ENCODE measurements at regions not wholly inside any gene's neighbourhood (a gene's known extent, or its start where the extent isn't known, plus 50 kb on each side); places are given as distances from the start of the nearest gene placed in this dataset.
"Not testable (repeated sequence)": the region's sequence is repeated elsewhere in the genome, so short reads cannot be mapped to it uniquely, and the experiment has no call there.

DNA sequence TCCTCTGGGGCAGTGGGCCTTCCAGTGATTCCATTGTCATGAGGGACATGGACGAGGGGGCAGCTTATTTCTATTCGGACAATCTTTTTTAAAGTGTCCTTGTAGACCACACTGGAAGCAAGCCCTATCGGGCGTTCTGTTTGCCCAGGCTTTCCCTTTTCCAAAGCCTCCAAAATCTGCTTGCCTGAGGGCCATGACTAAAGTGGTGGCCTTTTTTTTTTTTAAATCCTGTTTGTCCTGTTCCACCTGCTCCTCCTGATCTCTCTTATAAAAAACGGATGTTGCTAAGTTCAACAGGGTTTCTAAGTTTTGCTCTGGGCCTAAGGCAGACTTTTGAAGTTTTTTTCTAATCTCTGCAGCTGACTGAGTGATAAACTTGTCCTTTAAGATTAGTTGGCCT lies 1380.1 kb downstream of the SI start:
- H3K79me2 ChIP-seq (ENCODE audit: control insufficient read depth, insufficient read depth, low read length); H3K9me3 ChIP-seq (replicated peaks; ENCODE audit: control insufficient read depth, insufficient read depth, low read depth, low read length); BruUV-seq (replicated peaks); H2AFZ ChIP-seq (ENCODE audit: low read depth, low read length); H3K4me2 ChIP-seq (ENCODE audit: insufficient read depth, low read length); intact Hi-C loops (cut with micrococcal nuclease); H3K4me1 ChIP-seq (replicated peaks in 1 of 2; ENCODE audit: control insufficient read depth in 2 of 2, insufficient read depth in 2 of 2, low read length in 2 of 2); H3K4me3 ChIP-seq; POLR2A ChIA-PET; DNase-seq (ENCODE audit: extremely low read depth in 1 of 4, low spot score in 3 of 4); ATAC-seq; H3K36me3 ChIP-seq (ENCODE audit: control insufficient read depth, insufficient read depth, low read length); FAIRE-seq; H3K27me3 ChIP-seq (ENCODE audit: control insufficient read depth in 2 of 2, insufficient read depth in 2 of 2, low read length in 2 of 2); H4K20me1 ChIP-seq (replicated peaks; ENCODE audit: control insufficient read depth, insufficient read depth, low read length); in situ Hi-C loops (cut with MboI); CTCF ChIA-PET (ENCODE audit: low intra/inter-chr PET ratio); H3K9ac ChIP-seq (ENCODE audit: insufficient read depth in 1 of 2, low read depth in 2 of 2, low read length in 2 of 2); H3K9me1 ChIP-seq (ENCODE audit: control insufficient read depth, insufficient read depth, low read length); H3K27ac ChIP-seq (ENCODE audit: extremely low read depth, low read depth, low read length): not testable (repeated sequence)
- WGBS (ENCODE audit: insufficient coverage, low coverage, missing lambda C conversion rate), result 9% methylated on average over 5 of the region's 5 CpGs

DNA sequence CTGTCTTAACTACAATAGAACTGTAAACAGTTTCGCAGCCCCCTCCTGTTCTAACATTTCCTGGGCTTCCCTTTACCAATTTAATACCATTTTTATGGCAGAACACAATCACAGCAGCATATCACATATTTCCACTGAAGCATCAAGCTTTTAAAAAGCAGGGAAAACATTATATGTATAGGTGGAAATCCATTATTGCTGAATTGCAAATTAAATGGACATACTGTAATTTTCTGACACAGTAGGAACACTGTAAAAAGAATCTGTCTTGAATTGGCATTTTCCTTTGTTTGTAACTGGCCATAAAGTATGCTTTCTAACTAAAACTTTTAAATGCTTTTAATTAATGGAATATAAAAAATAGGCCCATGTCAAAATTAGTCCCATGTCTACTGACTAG lies 1385.8 kb downstream of the SI start:
- no peaks in the 10 kb centered on the region for H3K4me1 ChIP-seq (replicated peaks in 1 of 2; ENCODE audit: control insufficient read depth in 2 of 2, insufficient read depth in 2 of 2, low read length in 2 of 2)
- no peaks in the 10 kb centered on the region for H3K36me3 ChIP-seq (ENCODE audit: control insufficient read depth, insufficient read depth, low read length)
- TF ChIP-seq, protein P1, sequence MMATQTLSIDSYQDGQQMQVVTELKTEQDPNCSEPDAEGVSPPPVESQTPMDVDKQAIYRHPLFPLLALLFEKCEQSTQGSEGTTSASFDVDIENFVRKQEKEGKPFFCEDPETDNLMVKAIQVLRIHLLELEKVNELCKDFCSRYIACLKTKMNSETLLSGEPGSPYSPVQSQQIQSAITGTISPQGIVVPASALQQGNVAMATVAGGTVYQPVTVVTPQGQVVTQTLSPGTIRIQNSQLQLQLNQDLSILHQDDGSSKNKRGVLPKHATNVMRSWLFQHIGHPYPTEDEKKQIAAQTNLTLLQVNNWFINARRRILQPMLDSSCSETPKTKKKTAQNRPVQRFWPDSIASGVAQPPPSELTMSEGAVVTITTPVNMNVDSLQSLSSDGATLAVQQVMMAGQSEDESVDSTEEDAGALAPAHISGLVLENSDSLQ (IDR thresholded peaks at IDR 0.05), result no peak
- peak; percentile 37; the same call in 1 of the 2 replicates for TF ChIP-seq ZNF316 (IDR thresholded peaks at IDR 0.05)
- TF ChIP-seq, protein P2, sequence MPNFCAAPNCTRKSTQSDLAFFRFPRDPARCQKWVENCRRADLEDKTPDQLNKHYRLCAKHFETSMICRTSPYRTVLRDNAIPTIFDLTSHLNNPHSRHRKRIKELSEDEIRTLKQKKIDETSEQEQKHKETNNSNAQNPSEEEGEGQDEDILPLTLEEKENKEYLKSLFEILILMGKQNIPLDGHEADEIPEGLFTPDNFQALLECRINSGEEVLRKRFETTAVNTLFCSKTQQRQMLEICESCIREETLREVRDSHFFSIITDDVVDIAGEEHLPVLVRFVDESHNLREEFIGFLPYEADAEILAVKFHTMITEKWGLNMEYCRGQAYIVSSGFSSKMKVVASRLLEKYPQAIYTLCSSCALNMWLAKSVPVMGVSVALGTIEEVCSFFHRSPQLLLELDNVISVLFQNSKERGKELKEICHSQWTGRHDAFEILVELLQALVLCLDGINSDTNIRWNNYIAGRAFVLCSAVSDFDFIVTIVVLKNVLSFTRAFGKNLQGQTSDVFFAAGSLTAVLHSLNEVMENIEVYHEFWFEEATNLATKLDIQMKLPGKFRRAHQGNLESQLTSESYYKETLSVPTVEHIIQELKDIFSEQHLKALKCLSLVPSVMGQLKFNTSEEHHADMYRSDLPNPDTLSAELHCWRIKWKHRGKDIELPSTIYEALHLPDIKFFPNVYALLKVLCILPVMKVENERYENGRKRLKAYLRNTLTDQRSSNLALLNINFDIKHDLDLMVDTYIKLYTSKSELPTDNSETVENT (CRISPR knock-in tag; IDR thresholded peaks at IDR 0.05), result no peak
- 0 out of 2 replicates have a peak, but pooled peaks have one; percentile 42 for TF ChIP-seq MAFG (tag; conservative IDR thresholded peaks at IDR 0.05)
- peak; percentile 22; the same call in 1 of the 2 replicates for TF ChIP-seq MAFF (IDR thresholded peaks at IDR 0.05; ENCODE audit: low read length)
- TF ChIP-seq DIDO1 (tag; IDR thresholded peaks at IDR 0.05; ENCODE audit: low read depth), result no peak
- no peak for TF ChIP-seq COPS2 (conservative IDR thresholded peaks at IDR 0.05)
- TF ChIP-seq, protein P3, sequence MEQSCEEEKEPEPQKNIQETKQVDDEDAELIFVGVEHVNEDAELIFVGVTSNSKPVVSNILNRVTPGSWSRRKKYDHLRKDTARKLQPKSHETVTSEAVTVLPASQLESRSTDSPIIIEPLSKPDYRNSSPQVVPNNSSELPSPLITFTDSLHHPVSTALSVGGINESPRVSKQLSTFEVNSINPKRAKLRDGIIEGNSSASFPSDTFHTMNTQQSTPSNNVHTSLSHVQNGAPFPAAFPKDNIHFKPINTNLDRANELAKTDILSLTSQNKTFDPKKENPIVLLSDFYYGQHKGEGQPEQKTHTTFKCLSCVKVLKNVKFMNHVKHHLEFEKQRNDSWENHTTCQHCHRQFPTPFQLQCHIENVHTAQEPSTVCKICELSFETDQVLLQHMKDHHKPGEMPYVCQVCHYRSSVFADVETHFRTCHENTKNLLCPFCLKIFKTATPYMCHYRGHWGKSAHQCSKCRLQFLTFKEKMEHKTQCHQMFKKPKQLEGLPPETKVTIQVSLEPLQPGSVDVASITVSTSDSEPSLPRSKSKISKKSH (CRISPR knock-in tag; IDR thresholded peaks at IDR 0.05), result no peak
- no peak for TF ChIP-seq E2F3 (CRISPR knock-in tag; IDR thresholded peaks at IDR 0.05)
- intact Hi-C loops (cut with micrococcal nuclease), result no loop called here
- DNase-seq (ENCODE audit: extremely low read depth in 1 of 4, low spot score in 3 of 4) (no peak), FAIRE-seq (no peak), ATAC-seq (no peak)
- H4K20me1 ChIP-seq (replicated peaks; ENCODE audit: control insufficient read depth, insufficient read depth, low read length), result no peaks in the 10 kb centered on the region
- no peaks in the 10 kb centered on the region for H3K27me3 ChIP-seq (ENCODE audit: control insufficient read depth in 2 of 2, insufficient read depth in 2 of 2, low read length in 2 of 2)
- BruUV-seq (replicated peaks), result no TSS peak
- POLR2A ChIA-PET, result no interaction called here
- no peak overlapping the region for H3K4me2 ChIP-seq (ENCODE audit: insufficient read depth, low read length)
- H3K27ac ChIP-seq (ENCODE audit: extremely low read depth, low read depth, low read length), result no peak overlapping the region
- 9% methylated on average over 1 of the region's 1 CpG for WGBS (ENCODE audit: insufficient coverage, low coverage, missing lambda C conversion rate)
- H3K9me1 ChIP-seq (ENCODE audit: control insufficient read depth, insufficient read depth, low read length), result no peaks in the 10 kb centered on the region
- H3K4me3 ChIP-seq, result no peak overlapping the region
- no peak overlapping the region for H2AFZ ChIP-seq (ENCODE audit: low read depth, low read length)
- H3K79me2 ChIP-seq (ENCODE audit: control insufficient read depth, insufficient read depth, low read length), result no peaks in the 10 kb centered on the region
- CTCF ChIA-PET (ENCODE audit: low intra/inter-chr PET ratio), result no interaction called here
- in situ Hi-C loops (cut with MboI), result no loop called here
- no peak overlapping the region for H3K9ac ChIP-seq (ENCODE audit: insufficient read depth in 1 of 2, low read depth in 2 of 2, low read length in 2 of 2)
- H3K9me3 ChIP-seq (replicated peaks; ENCODE audit: control insufficient read depth, insufficient read depth, low read depth, low read length), result no peaks in the 10 kb centered on the region
